ENCODE measurements at regions not wholly inside any gene's neighbourhood (a gene's known extent, or its start where the extent isn't known, plus 50 kb on each side); places are given as distances from the start of the nearest gene placed in this dataset.

DNA sequence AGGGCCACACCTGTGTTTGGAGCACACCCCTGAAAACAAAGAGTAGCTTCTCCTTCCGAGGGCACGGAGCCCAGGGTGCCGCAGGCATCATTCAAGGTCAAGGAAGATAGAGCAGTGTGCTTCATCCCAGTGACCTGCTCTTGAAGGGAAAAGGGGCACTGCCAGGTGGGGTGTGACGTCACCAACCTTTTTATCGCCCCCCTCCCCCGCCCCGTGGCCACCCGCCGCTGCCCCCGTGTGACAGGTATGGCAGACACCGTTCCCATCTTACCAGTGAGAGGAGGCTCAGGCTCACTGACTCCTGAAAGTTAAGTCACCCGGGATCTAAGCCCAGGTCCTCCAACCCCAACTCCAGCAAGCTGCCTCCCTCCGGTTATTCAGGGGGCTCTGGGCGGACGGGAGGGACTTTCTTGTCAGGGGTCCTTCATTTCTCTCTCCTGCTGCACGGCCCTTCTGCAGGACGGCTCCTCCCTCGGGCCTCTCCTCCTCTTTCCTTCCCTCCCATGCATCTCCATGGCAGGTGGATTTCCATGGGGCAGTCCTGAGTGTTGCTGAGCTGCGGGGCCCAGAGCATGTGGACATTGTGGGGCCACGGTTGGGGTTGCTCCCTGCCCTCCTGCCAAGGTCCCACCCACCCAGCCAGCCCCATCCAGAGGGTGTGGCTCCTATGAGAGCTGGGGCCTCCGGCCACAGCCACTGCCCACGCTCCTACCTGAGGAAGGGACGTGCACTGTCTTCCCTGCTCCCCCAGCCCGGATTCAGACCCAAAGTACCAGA is 114.1 kb upstream of the HDAC4 start:
- WGBS = 87% methylated on average over 24 of the region's 24 CpGs
- no peak overlapping the region for H3K4me3 ChIP-seq

DNA sequence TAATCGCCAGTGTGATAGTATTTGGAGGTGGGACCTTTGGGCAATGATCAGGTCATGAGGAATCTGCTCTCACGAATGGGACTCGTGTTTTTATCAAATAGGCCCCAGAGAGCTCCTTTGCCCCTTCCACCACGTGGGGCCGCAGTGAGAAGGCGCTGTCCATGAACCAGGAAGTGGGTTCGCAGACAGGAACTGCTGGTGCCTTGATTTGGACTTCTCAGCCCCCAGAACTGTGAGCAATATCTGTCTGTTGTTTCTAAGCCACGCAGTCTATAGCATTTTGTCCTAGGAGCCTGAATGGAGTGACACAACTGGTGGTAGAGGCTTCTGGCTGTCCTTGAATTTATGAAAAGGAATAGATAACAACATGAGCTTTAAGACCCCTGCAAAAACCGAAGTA is 111.2 kb upstream of the HDAC4 start:
- H3K9me3 ChIP-seq = no peaks in the 10 kb centered on the region
- H3K4me1 ChIP-seq = peaks cover 8% of the 10 kb centered on the region
- 99% methylated on average over 4 of the region's 9 CpGs for WGBS
- no peak for TF ChIP-seq POLR2AphosphoS5 (IDR thresholded peaks at IDR 0.05)
- no peak for TF ChIP-seq POLR2A (IDR thresholded peaks at IDR 0.05)
- no peak for TF ChIP-seq EP300 (IDR thresholded peaks at IDR 0.05)
- TF ChIP-seq, protein P1, sequence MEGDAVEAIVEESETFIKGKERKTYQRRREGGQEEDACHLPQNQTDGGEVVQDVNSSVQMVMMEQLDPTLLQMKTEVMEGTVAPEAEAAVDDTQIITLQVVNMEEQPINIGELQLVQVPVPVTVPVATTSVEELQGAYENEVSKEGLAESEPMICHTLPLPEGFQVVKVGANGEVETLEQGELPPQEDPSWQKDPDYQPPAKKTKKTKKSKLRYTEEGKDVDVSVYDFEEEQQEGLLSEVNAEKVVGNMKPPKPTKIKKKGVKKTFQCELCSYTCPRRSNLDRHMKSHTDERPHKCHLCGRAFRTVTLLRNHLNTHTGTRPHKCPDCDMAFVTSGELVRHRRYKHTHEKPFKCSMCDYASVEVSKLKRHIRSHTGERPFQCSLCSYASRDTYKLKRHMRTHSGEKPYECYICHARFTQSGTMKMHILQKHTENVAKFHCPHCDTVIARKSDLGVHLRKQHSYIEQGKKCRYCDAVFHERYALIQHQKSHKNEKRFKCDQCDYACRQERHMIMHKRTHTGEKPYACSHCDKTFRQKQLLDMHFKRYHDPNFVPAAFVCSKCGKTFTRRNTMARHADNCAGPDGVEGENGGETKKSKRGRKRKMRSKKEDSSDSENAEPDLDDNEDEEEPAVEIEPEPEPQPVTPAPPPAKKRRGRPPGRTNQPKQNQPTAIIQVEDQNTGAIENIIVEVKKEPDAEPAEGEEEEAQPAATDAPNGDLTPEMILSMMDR (IDR thresholded peaks at IDR 0.05) = no peak
- H3K36me3 ChIP-seq = no peaks in the 10 kb centered on the region
- no peak overlapping the region for H3K27ac ChIP-seq
- H3K4me3 ChIP-seq = no peak overlapping the region
- H3K27me3 ChIP-seq = no peaks in the 10 kb centered on the region
- no peak for DNase-seq (ENCODE audit: low spot score in 2 of 2)

More for the DNA sequence above, 114.1 kb upstream of the HDAC4 start:
- TF ChIP-seq EP300 (IDR thresholded peaks at IDR 0.05) (no peak), POLR2A (IDR thresholded peaks at IDR 0.05) (no peak), POLR2AphosphoS5 (IDR thresholded peaks at IDR 0.05) (no peak)
- TF ChIP-seq, protein P1 (IDR thresholded peaks at IDR 0.05) = no peak
- no peak overlapping the region for H3K27ac ChIP-seq
- DNase-seq (ENCODE audit: low spot score in 2 of 2) = no peak
- no peaks in the 10 kb centered on the region for H3K36me3 ChIP-seq
- H3K4me1 ChIP-seq = no peaks in the 10 kb centered on the region
- no peaks in the 10 kb centered on the region for H3K27me3 ChIP-seq
- H3K9me3 ChIP-seq = no peaks in the 10 kb centered on the region

DNA sequence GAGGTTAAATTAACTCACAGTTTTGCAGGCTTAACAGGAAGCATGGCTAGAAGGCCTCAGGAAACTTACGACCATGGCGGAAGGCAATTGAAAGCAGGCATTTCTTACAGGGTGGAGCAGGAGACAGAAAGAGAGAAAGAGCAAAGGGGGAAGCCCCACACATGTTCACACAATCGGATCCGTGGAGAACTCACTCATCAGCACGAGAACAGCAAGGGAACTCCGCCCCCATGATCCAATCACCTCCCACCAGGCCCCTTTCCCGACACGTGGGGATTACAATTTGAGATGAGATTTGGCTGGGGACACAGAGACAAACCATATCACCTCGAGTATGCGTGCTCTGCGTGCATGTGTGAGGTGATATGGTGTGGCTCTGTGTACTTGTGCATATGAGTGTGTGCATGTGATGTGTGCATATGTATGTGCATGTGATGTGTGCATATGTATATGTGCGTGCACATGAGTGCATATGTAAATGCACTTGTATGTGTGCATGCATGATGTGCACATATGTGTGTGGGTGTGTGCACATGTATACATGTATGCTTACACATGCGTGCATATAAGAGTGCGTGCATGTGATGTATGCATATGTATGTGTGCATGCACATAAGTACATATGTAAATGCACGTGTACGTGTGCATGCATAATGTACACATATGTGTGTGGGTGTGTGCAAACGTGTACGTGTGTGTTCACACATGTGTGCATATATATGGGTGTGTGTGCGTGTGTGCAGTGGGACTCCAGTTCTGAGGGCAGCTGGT is 108.7 kb upstream of the HDAC4 start:
- WGBS = 60% methylated on average over 18 of the region's 19 CpGs
- Histone ChIP-seq H3K27me3 (no peaks in the 10 kb centered on the region), H3K4me1 (peaks cover 8% of the 10 kb centered on the region), H3K27ac (no peak overlapping the region), H3K4me3 (no peak overlapping the region), H3K9me3 (no peaks in the 10 kb centered on the region), H3K36me3 (no peaks in the 10 kb centered on the region)
- TF ChIP-seq, protein P1 (IDR thresholded peaks at IDR 0.05) = no peak
- TF ChIP-seq POLR2AphosphoS5 (IDR thresholded peaks at IDR 0.05) = no peak
- no peak for TF ChIP-seq EP300 (IDR thresholded peaks at IDR 0.05)
- no peak for TF ChIP-seq POLR2A (IDR thresholded peaks at IDR 0.05)
- DNase-seq (ENCODE audit: low spot score in 2 of 2) = no peak

DNA sequence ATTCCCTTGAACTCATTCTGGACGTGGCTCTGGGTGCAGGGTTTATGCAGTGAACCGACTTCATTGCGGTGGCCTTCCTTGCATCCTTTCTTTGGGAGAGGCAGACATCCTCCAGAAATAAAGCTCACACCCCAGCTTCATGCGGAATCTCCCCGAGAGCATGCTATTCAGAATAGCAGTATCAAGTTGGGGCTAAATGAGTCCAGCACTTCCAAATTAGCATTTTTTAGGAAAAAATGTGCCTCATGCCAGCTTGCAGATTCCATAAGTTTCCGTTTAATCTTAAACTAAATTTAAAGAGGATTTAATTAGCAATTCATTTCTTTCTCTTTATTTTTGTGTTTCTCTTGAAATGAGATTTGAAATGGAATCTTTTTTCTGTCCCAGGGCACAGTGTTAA is 107.4 kb upstream of the HDAC4 start:
- no peak overlapping the region for H3K4me3 ChIP-seq
- H3K27ac ChIP-seq = no peak overlapping the region
- H3K36me3 ChIP-seq = no peaks in the 10 kb centered on the region
- H3K4me1 ChIP-seq = peaks cover 8% of the 10 kb centered on the region
- TF ChIP-seq EP300 (IDR thresholded peaks at IDR 0.05) = no peak
- TF ChIP-seq POLR2AphosphoS5 (IDR thresholded peaks at IDR 0.05) = no peak
- TF ChIP-seq, protein P1 (IDR thresholded peaks at IDR 0.05) = no peak
- TF ChIP-seq POLR2A (IDR thresholded peaks at IDR 0.05) = no peak
- 74% methylated on average over 6 of the region's 6 CpGs for WGBS
- no peaks in the 10 kb centered on the region for H3K27me3 ChIP-seq
- DNase-seq (ENCODE audit: low spot score in 2 of 2) = no peak
- no peaks in the 10 kb centered on the region for H3K9me3 ChIP-seq

DNA sequence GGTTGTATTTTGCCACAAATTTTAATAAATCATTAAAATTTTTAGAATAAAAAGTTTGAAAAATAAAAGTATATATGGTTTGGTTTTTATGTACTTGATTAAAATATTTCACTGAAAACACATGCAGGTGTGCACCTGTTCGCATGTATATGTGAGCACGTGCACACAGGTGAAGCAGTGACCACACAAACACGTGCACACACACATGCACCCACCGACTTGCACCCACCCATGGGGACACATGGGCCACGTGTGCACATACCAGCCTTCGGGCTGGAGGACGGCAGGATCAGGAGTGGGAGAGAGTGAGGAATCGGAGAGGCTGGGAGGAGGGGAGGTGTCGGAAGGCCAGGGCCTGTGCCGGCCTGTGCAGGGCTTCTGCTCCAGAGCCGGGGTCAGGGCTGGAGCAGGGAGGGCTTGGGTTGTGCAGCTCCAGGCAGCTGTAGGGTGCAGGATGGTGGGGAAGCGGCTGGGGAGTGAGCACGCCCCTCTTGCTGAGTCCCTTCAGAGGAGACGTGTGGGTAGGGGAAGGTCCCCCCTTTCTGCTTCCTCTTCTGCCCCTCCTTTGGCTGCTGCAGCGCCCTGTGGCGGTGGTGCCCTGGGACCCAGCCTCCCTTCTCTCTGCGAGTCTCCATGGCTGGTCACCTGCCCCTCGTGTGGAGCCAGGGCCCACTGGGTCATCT is 106.9 kb upstream of the HDAC4 start:
- H3K4me3 ChIP-seq = no peak overlapping the region
- no peaks in the 10 kb centered on the region for H3K27me3 ChIP-seq
- TF ChIP-seq POLR2A (IDR thresholded peaks at IDR 0.05) (no peak), EP300 (IDR thresholded peaks at IDR 0.05) (no peak), POLR2AphosphoS5 (IDR thresholded peaks at IDR 0.05) (no peak)
- TF ChIP-seq, protein P1 (IDR thresholded peaks at IDR 0.05) = no peak
- H3K36me3 ChIP-seq = no peaks in the 10 kb centered on the region
- H3K27ac ChIP-seq = no peak overlapping the region
- DNase-seq (ENCODE audit: low spot score in 2 of 2) = no peak
- H3K4me1 ChIP-seq = peaks cover 8% of the 10 kb centered on the region
- H3K9me3 ChIP-seq = no peaks in the 10 kb centered on the region
- 82% methylated on average over 14 of the region's 18 CpGs for WGBS

Measured in suprapubic skin (tissue), 4 donors.